ENCODE measurements at regions not wholly inside any gene's neighbourhood (a gene's known extent, or its start where the extent isn't known, plus 50 kb on each side); places are given as distances from the start of the nearest gene placed in this dataset.

- no peak for TF ChIP-seq CHD7 (IDR thresholded peaks at IDR 0.05; ENCODE audit: insufficient replicate concordance, low read length)
Measured at GRCh38 chr5:116372931-116373597, 201.6 kb downstream of the SEMA6A start (continued).

All from H1 (cell line).